DMS79 (cell line): ENCODE measurements at regions not wholly inside any gene's neighbourhood (a gene's known extent, or its start where the extent isn't known, plus 50 kb on each side); places are given as distances from the start of the nearest gene placed in this dataset.
A peak's percentile ranks its signal among the peaks of the same experiment; 100 is the strongest.

Experiments
- DNase-seq: peaks from one replicate; lab custom pipeline; 2025; lab: John Stamatoyannopoulos, UW

DNA sequence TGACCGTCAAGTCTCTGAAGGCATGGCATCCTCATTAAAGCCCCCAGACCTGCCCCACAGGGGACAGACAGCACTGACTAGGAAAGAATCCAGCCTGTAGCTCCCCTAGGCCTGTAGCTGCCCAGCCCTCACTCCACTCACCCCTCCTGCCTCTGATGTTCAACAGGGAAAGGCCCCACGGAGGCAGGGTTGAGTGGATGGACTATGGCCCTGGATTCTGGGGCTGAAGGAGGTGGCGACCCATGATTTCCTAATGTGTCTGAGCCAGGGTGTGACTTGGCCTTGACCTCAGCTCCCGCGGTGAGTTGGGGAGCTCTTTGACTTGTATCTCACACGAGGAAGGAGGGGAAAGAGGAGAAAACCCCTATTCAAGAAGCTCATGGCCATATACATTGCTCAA, 238.5 kb upstream of the CSF3R start:
- no peak for DNase-seq

- DNase-seq: no peak
Observed at GRCh38 chr1:36717431-36717830, 234.7 kb upstream of the CSF3R start.

DNA sequence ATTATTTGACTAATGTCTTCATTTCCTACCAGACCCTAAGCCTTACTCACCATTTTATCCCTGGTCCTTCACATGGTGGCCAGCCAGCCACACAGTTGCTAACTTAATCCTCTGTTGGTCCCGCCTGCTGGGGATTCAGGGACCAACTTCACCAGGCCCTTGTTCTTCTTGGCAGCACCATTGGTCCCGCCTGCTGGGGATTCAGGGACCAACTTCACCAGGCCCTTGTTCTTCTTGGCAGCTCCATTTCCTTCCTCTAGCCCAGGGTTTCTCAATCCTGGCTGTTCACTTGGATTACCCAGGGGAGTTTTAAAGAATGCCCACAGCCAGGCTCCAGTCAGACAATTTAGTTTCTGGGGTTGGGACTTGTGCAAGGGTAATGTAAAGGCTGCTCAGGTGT, 233.1 kb upstream of the CSF3R start:
- no peak for DNase-seq

DNA sequence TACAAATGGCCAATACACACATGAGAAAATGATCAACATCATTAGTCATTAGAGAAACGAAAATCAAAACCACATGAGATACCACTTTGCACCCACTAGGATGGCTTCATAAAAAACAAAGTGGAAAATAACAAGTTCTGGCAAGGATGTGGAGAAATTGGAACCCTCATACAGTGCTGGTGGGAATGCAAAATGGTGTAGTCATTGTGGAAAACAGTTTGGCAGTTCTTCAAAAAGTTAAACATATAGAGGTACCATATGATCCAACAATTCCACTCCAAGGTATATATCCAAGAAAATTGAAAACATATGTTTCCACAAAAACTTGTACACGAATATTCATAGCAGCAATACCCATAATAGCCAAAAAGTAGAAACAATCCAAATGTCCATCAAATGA, 231.6 kb upstream of the CSF3R start:
- DNase-seq: no peak

GRCh38 chr1:36711480-36711879, 228.8 kb upstream of the CSF3R start:
- no peak for DNase-seq

GRCh38 chr1:36710951-36711350, 228.2 kb upstream of the CSF3R start:
- DNase-seq: no peak

GRCh38 chr1:36709869-36710481, 227.3 kb upstream of the CSF3R start:
- no peak for DNase-seq

DNA sequence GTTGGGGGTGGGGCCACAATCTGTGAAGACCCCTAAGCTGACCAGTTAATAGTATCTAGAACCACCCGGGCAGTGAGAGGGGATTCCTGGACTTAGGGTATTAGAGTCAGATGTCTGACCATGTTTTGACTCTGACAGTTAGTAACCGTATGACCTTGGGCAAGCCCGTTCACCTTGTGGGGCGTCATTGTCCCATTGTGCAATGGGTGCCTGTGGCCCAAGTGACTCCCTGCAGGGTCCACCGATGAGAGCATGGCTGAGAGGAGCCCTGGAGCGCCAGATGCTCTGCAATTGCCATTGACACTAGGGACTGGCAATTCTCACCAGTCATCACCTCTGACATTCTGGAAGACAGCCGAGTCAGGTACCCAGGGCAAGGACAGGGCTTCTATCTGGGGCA, 225.9 kb upstream of the CSF3R start:
- DNase-seq: no peak

DNA sequence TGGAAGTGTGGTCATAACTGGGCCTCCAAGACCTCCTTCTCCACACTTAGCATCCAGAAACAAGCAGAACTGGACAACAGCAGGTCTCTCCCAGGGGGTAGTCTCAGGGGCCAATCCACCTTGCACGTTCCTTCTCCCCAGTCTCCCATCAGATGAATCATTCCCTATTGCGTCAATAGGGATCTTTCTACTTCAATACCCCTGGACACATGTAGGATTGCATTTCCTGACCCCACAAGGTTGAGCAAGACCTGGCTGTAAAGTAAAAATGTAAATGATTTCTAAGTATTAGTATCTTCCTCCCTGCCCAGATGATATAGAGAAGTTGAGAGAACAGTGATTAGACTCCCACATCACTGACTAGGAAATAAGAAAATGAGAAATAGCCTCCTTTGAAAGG, 224.5 kb upstream of the CSF3R start:
- no peak for DNase-seq

- peak; percentile 29 for DNase-seq
Observed at GRCh38 chr1:36706416-36706815, 223.7 kb upstream of the CSF3R start.

GRCh38 chr1:36705629-36706028, 222.9 kb upstream of the CSF3R start:
- DNase-seq: no peak

DNA sequence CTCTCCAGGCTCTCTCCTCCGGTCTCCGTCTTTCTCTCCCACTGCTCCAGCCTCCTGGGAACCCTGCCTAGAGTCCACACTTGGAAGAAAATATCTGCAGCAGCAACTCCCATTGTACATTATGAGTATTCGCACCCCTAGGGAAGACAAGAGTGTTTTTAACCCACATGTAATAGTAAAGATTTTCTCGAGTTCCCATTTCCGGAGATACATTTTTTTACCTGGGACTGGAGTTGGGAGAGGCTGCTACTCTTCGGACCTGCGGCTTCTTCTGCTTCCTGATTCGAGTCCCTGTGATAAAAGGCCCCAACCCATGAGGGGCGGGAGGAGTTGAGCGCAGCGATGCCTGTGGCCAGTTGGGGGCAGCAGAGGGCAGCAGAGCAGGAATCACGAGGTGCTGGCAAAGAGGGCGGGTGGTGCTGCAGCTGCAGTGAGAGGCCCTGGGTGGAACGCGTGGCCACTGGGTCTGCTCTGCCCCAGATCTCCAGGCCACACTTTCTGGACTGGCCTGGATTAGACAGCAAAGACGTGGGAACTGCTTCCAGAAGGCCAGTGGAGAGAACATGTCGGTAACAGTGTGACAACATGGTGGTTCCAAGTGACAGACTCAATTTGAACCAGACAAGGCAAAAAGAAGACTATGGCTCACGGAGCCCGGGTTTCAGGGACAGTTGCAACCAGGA, 221.0 kb upstream of the CSF3R start:
- peak; percentile 42 for DNase-seq

GRCh38 chr1:36702963-36703362, 220.2 kb upstream of the CSF3R start:
- DNase-seq: no peak

DNA sequence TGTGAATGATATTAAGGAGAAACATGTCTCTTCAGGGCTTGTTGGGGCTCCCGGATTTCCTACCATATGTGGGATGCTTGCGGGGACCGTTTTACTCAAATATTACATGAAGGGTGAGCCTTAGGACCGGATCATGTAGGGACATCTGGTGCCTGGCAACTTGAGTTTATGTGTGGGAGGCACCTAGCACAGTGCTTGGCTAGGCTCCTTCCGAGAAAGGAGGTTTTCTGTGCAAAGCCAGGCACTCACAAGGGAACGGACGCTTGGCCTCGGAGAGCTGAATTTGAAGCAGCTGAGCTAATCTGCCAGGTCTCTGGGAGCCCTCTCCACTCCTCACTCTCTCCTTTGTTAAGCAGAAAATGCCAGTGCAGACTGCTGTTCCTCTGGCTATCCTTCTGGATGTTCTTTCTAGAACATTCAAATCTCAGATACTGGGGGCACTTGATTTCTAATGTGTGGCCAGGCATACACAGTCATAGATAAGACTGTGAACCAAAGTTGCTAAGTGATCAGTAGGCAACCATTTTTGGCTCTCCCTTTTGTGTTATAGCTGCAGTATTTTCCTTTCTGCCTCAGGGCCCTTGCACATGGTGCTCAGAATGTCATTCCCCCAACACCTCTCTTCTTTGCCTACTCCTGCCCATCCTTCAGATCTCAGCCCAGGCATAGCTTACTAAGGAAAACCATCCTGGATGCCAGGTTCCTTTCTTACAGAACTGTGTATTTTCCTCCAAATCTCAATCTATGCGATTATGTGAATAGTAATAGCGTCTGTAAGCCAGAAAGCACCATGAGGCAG, 216.6 kb upstream of the CSF3R start:
- DNase-seq: no peak

DNA sequence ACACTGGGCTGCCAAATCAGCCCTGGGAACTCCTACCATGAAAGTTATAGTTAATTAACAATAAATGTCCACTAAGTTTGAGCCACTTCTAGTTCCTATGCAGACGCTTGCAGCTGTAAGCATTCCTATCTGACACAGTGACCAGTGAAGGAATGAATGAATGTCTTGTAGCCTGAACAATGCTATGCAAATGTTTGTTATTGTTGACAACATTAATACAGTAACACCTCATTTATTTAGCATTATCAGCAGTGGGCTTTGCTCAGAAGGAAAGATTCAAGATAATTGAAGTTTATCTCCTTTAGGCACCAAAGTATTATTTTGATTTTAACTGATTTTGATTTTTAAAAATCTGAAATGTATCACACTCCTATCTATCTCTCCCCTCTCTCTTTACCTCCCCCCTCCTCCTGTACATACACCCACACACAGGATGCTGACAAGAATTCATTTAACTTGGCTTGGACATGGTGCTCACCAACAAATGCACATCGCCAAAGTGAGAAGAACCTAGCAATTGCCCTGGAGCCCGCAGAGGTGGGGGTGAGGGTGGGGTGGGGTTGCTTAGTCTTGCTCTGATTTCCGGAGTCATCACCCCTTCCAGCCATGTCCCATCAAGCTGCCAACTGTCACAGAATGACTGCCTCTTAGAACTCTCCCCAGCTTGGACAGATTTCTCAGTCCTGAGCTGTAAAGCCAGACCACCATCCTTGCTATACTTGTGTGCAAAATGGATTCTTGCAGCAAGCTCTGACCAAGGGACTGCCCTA, 215.3 kb upstream of the CSF3R start:
- DNase-seq: no peak

DNA sequence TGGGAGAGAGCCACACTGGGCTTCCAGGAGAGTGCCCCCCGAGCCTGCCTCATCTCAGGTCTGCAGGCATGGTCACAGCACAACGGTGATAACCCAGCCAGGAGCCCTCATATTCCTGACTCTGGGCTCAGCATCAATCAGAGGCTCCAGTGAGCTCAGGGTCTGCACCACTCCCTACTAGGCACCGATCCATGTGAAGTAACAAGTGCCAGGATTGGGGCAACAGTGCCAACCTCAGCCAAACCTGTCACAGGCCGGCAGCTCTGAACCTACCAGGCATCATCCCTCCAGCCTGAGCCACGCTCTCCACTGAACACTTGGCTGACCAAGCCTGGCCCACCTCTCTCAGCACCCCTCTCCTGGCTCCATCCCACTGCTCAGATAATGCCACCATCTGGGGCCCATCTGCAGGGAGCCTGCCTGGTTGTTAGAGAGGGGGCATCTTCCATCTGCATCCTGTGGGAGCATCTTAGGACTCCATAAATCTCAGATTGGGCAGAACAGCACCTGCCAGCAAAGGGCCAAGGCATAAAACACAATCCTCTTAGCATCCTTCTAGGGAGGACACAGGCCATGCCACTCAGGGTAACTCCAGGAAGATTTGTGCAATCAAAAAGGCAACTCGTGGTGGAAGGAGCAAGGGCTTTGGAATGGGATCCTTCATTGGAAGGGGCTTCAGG, 213.7 kb upstream of the CSF3R start:
- DNase-seq: no peak

DNA sequence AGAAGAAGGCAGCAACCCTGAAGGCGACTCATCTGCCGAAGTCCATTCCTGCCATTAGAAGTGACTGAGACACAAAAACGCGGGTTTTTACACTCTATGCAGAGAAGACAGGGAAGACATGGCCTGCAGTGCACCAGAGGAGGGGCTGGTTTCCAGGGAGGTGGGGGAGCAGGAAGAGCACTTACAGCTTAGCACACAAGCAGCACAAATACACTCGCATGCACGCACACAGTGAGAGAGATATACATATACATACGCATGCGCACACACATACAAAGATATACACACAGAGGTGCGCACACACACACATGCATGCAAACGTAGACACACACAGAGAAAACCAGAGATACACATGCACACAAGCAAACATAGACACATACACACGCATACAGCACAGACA, 210.9 kb upstream of the CSF3R start:
- DNase-seq: no peak

GRCh38 chr1:36693161-36693525, 210.4 kb upstream of the CSF3R start:
- no peak for DNase-seq

DNA sequence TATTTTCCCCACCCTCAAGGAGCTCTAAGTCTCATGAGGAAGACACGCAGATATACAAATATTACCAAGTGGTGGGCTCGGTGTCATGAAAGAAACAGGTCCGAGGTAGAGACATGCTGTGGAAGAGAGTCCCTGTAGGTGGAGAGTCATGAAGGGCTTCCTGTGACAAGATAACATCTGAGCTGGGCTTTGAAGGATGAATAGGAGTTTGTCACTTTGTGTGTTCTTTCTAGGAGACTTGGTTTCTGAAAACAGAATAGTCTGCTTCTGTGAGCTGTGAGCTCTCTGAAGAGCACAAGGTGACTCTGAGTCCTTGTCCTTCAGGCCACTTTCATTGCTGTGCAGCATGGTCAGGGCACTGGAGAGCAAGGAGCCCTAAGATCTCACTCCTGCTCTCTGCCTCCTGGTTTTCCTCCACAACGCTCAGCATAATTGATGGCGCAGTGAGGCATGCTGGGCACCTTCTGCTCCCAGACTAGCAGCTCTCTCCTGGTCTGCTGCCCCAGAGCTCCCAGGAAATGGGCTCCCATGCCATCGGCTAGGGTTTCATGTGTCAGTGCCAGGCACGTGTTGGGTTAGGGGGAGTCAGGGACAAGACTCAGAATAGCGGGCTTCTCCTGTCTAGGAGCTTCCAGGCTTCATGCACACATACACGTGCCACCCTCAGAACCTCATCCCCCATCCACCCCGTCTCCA, 209.9 kb upstream of the CSF3R start:
- DNase-seq: no peak

- no peak for DNase-seq
Observed at GRCh38 chr1:36691374-36691773, 208.7 kb upstream of the CSF3R start.

DNA sequence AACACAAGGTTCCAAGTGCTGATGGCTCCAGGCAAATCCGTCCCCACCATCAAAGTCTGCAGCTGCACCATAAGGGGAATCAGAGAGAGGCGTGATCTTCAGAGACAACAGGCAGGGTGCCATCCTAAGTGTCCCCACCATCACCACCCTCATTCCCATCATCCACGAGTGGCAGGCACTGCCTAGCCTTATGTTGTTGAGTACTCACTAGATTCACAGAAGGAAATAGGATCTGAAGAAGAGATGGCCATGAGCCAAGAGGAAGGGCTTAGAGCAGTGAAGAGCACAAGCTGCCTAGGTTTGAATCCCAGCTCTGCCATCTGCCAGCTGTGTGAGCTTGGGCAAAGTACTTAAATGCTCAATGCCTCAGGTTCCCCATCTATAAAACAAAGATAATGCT, 207.3 kb upstream of the CSF3R start:
- DNase-seq: no peak
